Omental fat pad (tissue), 3 donors: ENCODE measurements at regions not wholly inside any gene's neighbourhood (a gene's known extent, or its start where the extent isn't known, plus 50 kb on each side); places are given as distances from the start of the nearest gene placed in this dataset.

ENCODE experiments used
- ATAC-seq: fragments of 150-250 bp; one replicate; pipeline ENCODE4 v1.9.1; 2016; ENCODE audit warnings: mild to moderate bottlenecking, moderate library complexity; ENCODE audit not compliant: low FRiP score
- DNase-seq: peaks from one replicate; pipeline ENCODE4 v3.0.0-alpha.2; 2019; ENCODE audit warnings: low spot score
- CTCF ChIP-seq, 3 donors: fragments of 450-650 bp; IDR thresholded peaks; one replicate each; pipeline ENCODE4 v1.5.1; 2016 to 2017; ENCODE audit warnings: antibody characterized with exemption in 3 of 3, mild to moderate bottlenecking in 3 of 3, moderate library complexity in 2 of 3

- ATAC-seq (no peak), DNase-seq (no peak)
- no peak for TF ChIP-seq CTCF (IDR thresholded peaks at IDR 0.05)
These were observed 844.5 kb downstream of the REEP3 start for GRCh38 chr10:64365663-64366062.

GRCh38 chr10:64368298-64368697, 847.1 kb downstream of the REEP3 start:
- DNase-seq (no peak), ATAC-seq (no peak)
- no peak for TF ChIP-seq CTCF (IDR thresholded peaks at IDR 0.05)

- DNase-seq = no peak
- no peak for ATAC-seq
- no peak for TF ChIP-seq CTCF (IDR thresholded peaks at IDR 0.05)
These were observed 848.9 kb downstream of the REEP3 start for GRCh38 chr10:64369885-64370773.

- no peak for DNase-seq
- TF ChIP-seq CTCF (IDR thresholded peaks at IDR 0.05) = no peak
- no peak for ATAC-seq
These were observed 853.1 kb downstream of the REEP3 start for GRCh38 chr10:64374346-64374745.

- DNase-seq (no peak), ATAC-seq (no peak)
- no peak for TF ChIP-seq CTCF (IDR thresholded peaks at IDR 0.05)
These were observed 855.0 kb downstream of the REEP3 start for GRCh38 chr10:64376167-64376566.

- no peak for ATAC-seq
These were observed 858.7 kb downstream of the REEP3 start for GRCh38 chr10:64379898-64380297.

More at GRCh38 chr10:64379898-64380297, 858.7 kb downstream of the REEP3 start:
- no peak for TF ChIP-seq CTCF (IDR thresholded peaks at IDR 0.05)
- no peak for DNase-seq
